DOHH2 (cell line): ENCODE measurements at regions not wholly inside any gene's neighbourhood (a gene's known extent, or its start where the extent isn't known, plus 50 kb on each side); places are given as distances from the start of the nearest gene placed in this dataset.

Experiments used
- EZH2phosphoT487 ChIP-seq: fragments of 200-600 bp; sonication (generic); IDR thresholded peaks from 2 replicates; pipeline ENCODE4 v1.6.1; 2017; ENCODE audit warnings: borderline replicate concordance, mild to moderate bottlenecking, antibody characterized with exemption, low read length, moderate library complexity, mixed read lengths
- TF ChIP-seq, protein P1 (sequence below): fragments of 200-600 bp; sonication (generic); IDR thresholded peaks from one replicate; pipeline ENCODE4 v1.5.1; 2014; ENCODE audit warnings: antibody characterized with exemption, mild to moderate bottlenecking, low read depth, low read length; ENCODE audit not compliant: poor library complexity, severe bottlenecking

- TF ChIP-seq, protein P1, sequence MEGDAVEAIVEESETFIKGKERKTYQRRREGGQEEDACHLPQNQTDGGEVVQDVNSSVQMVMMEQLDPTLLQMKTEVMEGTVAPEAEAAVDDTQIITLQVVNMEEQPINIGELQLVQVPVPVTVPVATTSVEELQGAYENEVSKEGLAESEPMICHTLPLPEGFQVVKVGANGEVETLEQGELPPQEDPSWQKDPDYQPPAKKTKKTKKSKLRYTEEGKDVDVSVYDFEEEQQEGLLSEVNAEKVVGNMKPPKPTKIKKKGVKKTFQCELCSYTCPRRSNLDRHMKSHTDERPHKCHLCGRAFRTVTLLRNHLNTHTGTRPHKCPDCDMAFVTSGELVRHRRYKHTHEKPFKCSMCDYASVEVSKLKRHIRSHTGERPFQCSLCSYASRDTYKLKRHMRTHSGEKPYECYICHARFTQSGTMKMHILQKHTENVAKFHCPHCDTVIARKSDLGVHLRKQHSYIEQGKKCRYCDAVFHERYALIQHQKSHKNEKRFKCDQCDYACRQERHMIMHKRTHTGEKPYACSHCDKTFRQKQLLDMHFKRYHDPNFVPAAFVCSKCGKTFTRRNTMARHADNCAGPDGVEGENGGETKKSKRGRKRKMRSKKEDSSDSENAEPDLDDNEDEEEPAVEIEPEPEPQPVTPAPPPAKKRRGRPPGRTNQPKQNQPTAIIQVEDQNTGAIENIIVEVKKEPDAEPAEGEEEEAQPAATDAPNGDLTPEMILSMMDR = no peak
- no peak for TF ChIP-seq EZH2phosphoT487
Measured at GRCh38 chr11:69891421-69892236, 72.4 kb upstream of the FGF3 start.
